Mesendoderm (in vitro differentiated cells): ENCODE measurements at regions not wholly inside any gene's neighbourhood (a gene's known extent, or its start where the extent isn't known, plus 50 kb on each side); places are given as distances from the start of the nearest gene placed in this dataset. TPM values are rescaled to one million over a fixed set of nuclear protein-coding genes. Genes with fewer than 3 reads are reported as not detected.

Experiments used
- DNase-seq: peaks from one replicate; pipeline ENCODE4 v3.0.0; 2013
- H2AK5ac ChIP-seq: 2 replicates; pipeline ENCODE4 v1.6.1; 2013; ENCODE audit warnings: low read length, inconsistent platforms
- H2BK120ac ChIP-seq: 2 replicates; pipeline ENCODE4 v1.6.1; 2013; ENCODE audit warnings: low read depth, mild to moderate bottlenecking, low read length, moderate library complexity, mixed read lengths
- H2BK15ac ChIP-seq: replicated peaks from 2 replicates; pipeline ENCODE4 v1.6.1; 2013; ENCODE audit warnings: low read depth, mild to moderate bottlenecking, moderate library complexity
- H2BK5ac ChIP-seq: 2 replicates; pipeline ENCODE4 v1.6.1; 2013; ENCODE audit warnings: low read length, inconsistent platforms
- H3K18ac ChIP-seq: 2 replicates; pipeline ENCODE4 v1.6.1; 2013; ENCODE audit warnings: mild to moderate bottlenecking, low read length, mixed read lengths
- H3K23ac ChIP-seq: one replicate; pipeline ENCODE4 v1.6.1; 2013; ENCODE audit warnings: low read length
- H3K27ac ChIP-seq: 2 replicates; pipeline ENCODE4 v1.5.1; 2013; ENCODE audit warnings: low read depth, mild to moderate bottlenecking, inconsistent platforms, low read length, moderate library complexity
- H3K27me3 ChIP-seq: 2 replicates; pipeline ENCODE4 v1.6.1; 2013; ENCODE audit warnings: low read length, control low read depth, mild to moderate bottlenecking, inconsistent platforms; ENCODE audit not compliant: insufficient read depth, poor library complexity
- H3K36me3 ChIP-seq: 2 replicates; pipeline ENCODE4 v1.6.1; 2013; ENCODE audit warnings: low read length, inconsistent platforms; ENCODE audit not compliant: control insufficient read depth, insufficient read depth
- H3K4ac ChIP-seq: one replicate; pipeline ENCODE4 v1.6.1; 2013; ENCODE audit warnings: low read depth, mild to moderate bottlenecking, low read length, moderate library complexity
- H3K4me1 ChIP-seq: 2 replicates; pipeline ENCODE4 v1.6.1; 2013; ENCODE audit warnings: low read depth, low read length, inconsistent platforms; ENCODE audit not compliant: control insufficient read depth
- H3K4me2 ChIP-seq: 2 replicates; pipeline ENCODE4 v1.6.1; 2013; ENCODE audit warnings: low read length
- H3K4me3 ChIP-seq: 2 replicates; pipeline ENCODE4 v1.5.1; 2013; ENCODE audit warnings: mild to moderate bottlenecking, low read length
- H3K56ac ChIP-seq: one replicate; pipeline ENCODE4 v1.6.1; 2013; ENCODE audit warnings: low read length
- H3K79me1 ChIP-seq: 2 replicates; pipeline ENCODE4 v1.6.1; 2013; ENCODE audit warnings: low read length, inconsistent platforms
- H3K79me2 ChIP-seq: 2 replicates; pipeline ENCODE4 v1.6.1; 2013; ENCODE audit warnings: mild to moderate bottlenecking, low read length; ENCODE audit not compliant: control insufficient read depth, insufficient read depth
- H3K9ac ChIP-seq: 2 replicates; pipeline ENCODE4 v1.6.1; 2013; ENCODE audit warnings: low read length, inconsistent platforms
- H4K5ac ChIP-seq: one replicate; pipeline ENCODE4 v1.6.1; 2013; ENCODE audit warnings: low read length
- H4K8ac ChIP-seq: one replicate; pipeline ENCODE4 v1.6.1; 2013; ENCODE audit warnings: low read depth, mild to moderate bottlenecking, control low read depth, low read length, moderate library complexity
- WGBS: extraction: QIAGEN DNeasy Blood & Tissue Kit; methylation state at CpG from one replicate; pipeline ENCODE4 v1.1.7; 2013; ENCODE audit warnings: low lambda C conversion rate, missing lambda C conversion rate; ENCODE audit not compliant: insufficient coverage; ENCODE audit errors: extremely low coverage; 5-methylcytosine and 5-hydroxymethylcytosine counted together
- small RNA-seq: library from polyadenylated mRNA; stranded (forward); fragments of <200 nt; extraction: miRNeasy Mini kit (QIAGEN cat#:217004); gene quantifications from one replicate; pipeline ENCODE3, GENCODE V24; 2013; ENCODE audit not compliant: insufficient read depth

GRCh38 chr15:47652844-47653243 is 64.5 kb upstream of the SEMA6D start:
- no CpG with 5 or more reads among the region's 2 CpGs for WGBS
- no peak overlapping the region for H3K27ac ChIP-seq
- no peak for DNase-seq
- H3K23ac ChIP-seq = no peak overlapping the region
- H3K56ac ChIP-seq = no peak overlapping the region
- H2BK15ac ChIP-seq = no peak overlapping the region
- H3K4ac ChIP-seq = no peak overlapping the region
- no peak overlapping the region for H2AK5ac ChIP-seq
- H3K9ac ChIP-seq = no peak overlapping the region
- H3K79me2 ChIP-seq = no peaks in the 10 kb centered on the region
- no peaks in the 10 kb centered on the region for H3K4me1 ChIP-seq
- no peaks in the 10 kb centered on the region for H3K27me3 ChIP-seq
- no peak overlapping the region for H3K4me3 ChIP-seq
- no peak overlapping the region for H3K4me2 ChIP-seq
- no peak overlapping the region for H4K8ac ChIP-seq
- H3K18ac ChIP-seq = no peak overlapping the region
- H2BK120ac ChIP-seq = no peak overlapping the region
- no peaks in the 10 kb centered on the region for H3K79me1 ChIP-seq
- no peak overlapping the region for H2BK5ac ChIP-seq
- H3K36me3 ChIP-seq = no peaks in the 10 kb centered on the region
- no peak overlapping the region for H4K5ac ChIP-seq

- WGBS = no CpG with 5 or more reads among the region's 5 CpGs
Measured at GRCh38 chr15:47661661-47662180, 55.6 kb upstream of the SEMA6D start.

GRCh38 chr15:47663101-47663500 is 54.2 kb upstream of the SEMA6D start:
- Histone ChIP-seq H3K4me1 (no peaks in the 10 kb centered on the region), H4K5ac (no peak overlapping the region), H3K27me3 (no peaks in the 10 kb centered on the region), H3K56ac (no peak overlapping the region), H3K27ac (no peak overlapping the region), H3K18ac (no peak overlapping the region), H3K9ac (no peak overlapping the region), H3K4me3 (no peak overlapping the region), H2AK5ac (no peak overlapping the region), H3K79me1 (no peaks in the 10 kb centered on the region), H2BK120ac (no peak overlapping the region), H2BK5ac (no peak overlapping the region), H3K23ac (no peak overlapping the region), H2BK15ac (no peak overlapping the region), H3K36me3 (no peaks in the 10 kb centered on the region), H4K8ac (no peak overlapping the region), H3K79me2 (no peaks in the 10 kb centered on the region), H3K4me2 (no peak overlapping the region), H3K4ac (no peak overlapping the region)
- WGBS = no CpG with 5 or more reads among the region's 2 CpGs
- DNase-seq = no peak

More at GRCh38 chr15:47661661-47662180, 55.6 kb upstream of the SEMA6D start:
- Histone ChIP-seq H2BK120ac (no peak overlapping the region), H3K56ac (no peak overlapping the region), H3K9ac (no peak overlapping the region), H4K8ac (no peak overlapping the region), H3K4ac (no peak overlapping the region), H3K23ac (no peak overlapping the region), H3K4me3 (no peak overlapping the region), H3K36me3 (no peaks in the 10 kb centered on the region), H3K4me2 (no peak overlapping the region), H3K79me1 (no peaks in the 10 kb centered on the region), H3K27me3 (no peaks in the 10 kb centered on the region), H3K4me1 (no peaks in the 10 kb centered on the region), H2AK5ac (no peak overlapping the region), H2BK5ac (no peak overlapping the region), H3K18ac (no peak overlapping the region), H4K5ac (no peak overlapping the region), H3K79me2 (no peaks in the 10 kb centered on the region), H2BK15ac (no peak overlapping the region), H3K27ac (no peak overlapping the region)
- no peak for DNase-seq

Small RNA genes lying in the stretch of these regions (small RNA-seq; reads per million reads assigned to genes)
- not detected for gene MTND5P40
- gene RF01182 = not detected
- gene RN7SKP139 = not detected
- not detected for gene RNU6-1014P
